ENCODE measurements at regions not wholly inside any gene's neighbourhood (a gene's known extent, or its start where the extent isn't known, plus 50 kb on each side); places are given as distances from the start of the nearest gene placed in this dataset.
A peak's percentile ranks its signal among the peaks of the same experiment; 100 is the strongest.

GRCh38 chr18:46333431-46334135 lies 229.4 kb downstream of the HAUS1 start (continued):
- TF ChIP-seq POU5F1 (IDR thresholded peaks at IDR 0.05; ENCODE audit: low read depth, low read length) (no peak), SAP30 (IDR thresholded peaks at IDR 0.05; ENCODE audit: insufficient read depth, insufficient replicate concordance, low read length) (peak; percentile 75), HDAC6 (IDR thresholded peaks at IDR 0.05; ENCODE audit: low read depth, low read length) (no peak), JUN (IDR thresholded peaks at IDR 0.05; ENCODE audit: low read depth, low read length) (no peak), YY1 (IDR thresholded peaks at IDR 0.05; ENCODE audit: low read depth, low read length) (no peak), MAX (IDR thresholded peaks at IDR 0.05) (peak; percentile 92), KDM5A (IDR thresholded peaks at IDR 0.05; ENCODE audit: low read length) (no peak), RFX5 (IDR thresholded peaks at IDR 0.05; ENCODE audit: borderline replicate concordance, low read depth, low read length) (no peak), HDAC2 (IDR thresholded peaks at IDR 0.05; ENCODE audit: borderline replicate concordance in 1 of 2, low read depth in 2 of 2, low read length in 2 of 2) (peak; percentile 24 to 71; a peak in 1 of 4 replicates), ATF2 (IDR thresholded peaks at IDR 0.05; ENCODE audit: low read length) (no peak), SIRT6 (IDR thresholded peaks at IDR 0.05; ENCODE audit: low read length) (no peak), CREB1 (IDR thresholded peaks at IDR 0.05) (no peak), RNF2 (IDR thresholded peaks at IDR 0.05; ENCODE audit: borderline replicate concordance, low read depth, low read length, missing control alignments, poor library complexity, severe bottlenecking) (peak; percentile 57), CBX8 (IDR thresholded peaks at IDR 0.05; ENCODE audit: borderline replicate concordance, low read depth, low read length) (no peak), TAF7 (optimal IDR thresholded peaks at IDR 0.05; ENCODE audit: borderline replicate concordance, low read depth, low read length) (no peak), SIX5 (IDR thresholded peaks at IDR 0.05; ENCODE audit: low read depth, low read length) (no peak), ASH2L (IDR thresholded peaks at IDR 0.05; ENCODE audit: low read length) (peak; percentile 29), POLR2A (IDR thresholded peaks at IDR 0.05; ENCODE audit: control extremely low read depth in 1 of 2, low read depth in 2 of 2, low read length in 2 of 2) (no peak), ZNF274 (IDR thresholded peaks at IDR 0.05; ENCODE audit: borderline replicate concordance, extremely low read depth, low read length) (no peak), EZH2 (IDR thresholded peaks at IDR 0.05; ENCODE audit: low read depth, low read length, severe bottlenecking) (peak; percentile 53), GTF2F1 (IDR thresholded peaks at IDR 0.05; ENCODE audit: borderline replicate concordance, low read depth, low read length) (no peak), MAFK (IDR thresholded peaks at IDR 0.05; ENCODE audit: low read depth, low read length) (no peak)

All from H1 (cell line).